Uterus (tissue), 3 donors: ENCODE measurements at regions not wholly inside any gene's neighbourhood (a gene's known extent, or its start where the extent isn't known, plus 50 kb on each side); places are given as distances from the start of the nearest gene placed in this dataset.

Source experiments
- DNase-seq, 2 donors: peaks; one replicate each; pipeline ENCODE4 v3.0.0-alpha.2; 2019 to 2020
- H3K27ac ChIP-seq, 2 donors: fragments of 200-600 bp; sonication (generic); 1 replicate in 1 of 2; 2 replicates in 1 of 2; pipeline ENCODE4 v1.5.1; 2016 to 2018
- H3K27me3 ChIP-seq, 2 donors: fragments of 200-600 bp; sonication (generic); one replicate each; pipeline ENCODE4 v1.5.1; 2018 to 2019; ENCODE audit warnings: control low read depth in 1 of 2
- H3K36me3 ChIP-seq, 2 donors: fragments of 200-600 bp; sonication (generic); one replicate each; pipeline ENCODE4 v1.5.1; 2019; ENCODE audit warnings: control low read depth in 1 of 2
- H3K4me1 ChIP-seq, 2 donors: fragments of 200-600 bp; sonication (generic); one replicate each; pipeline ENCODE4 v1.5.1; 2018 to 2019; ENCODE audit warnings: control low read depth in 1 of 2
- H3K4me3 ChIP-seq, 2 donors: fragments of 200-600 bp; sonication (generic); 1 replicate in 1 of 2; 2 replicates in 1 of 2; pipeline ENCODE4 v1.5.1; 2018 to 2019; ENCODE audit warnings: mild to moderate bottlenecking in 1 of 2
- H3K9me3 ChIP-seq, 2 donors: fragments of 200-600 bp; sonication (generic); one replicate each; pipeline ENCODE4 v1.5.1; 2019; ENCODE audit warnings: control low read depth in 1 of 2
- CTCF ChIP-seq, 4 experiments: fragments of 200-600 bp in 2 of 4; fragments of 450-650 bp in 2 of 4; sonication (generic) in 2 of 4; IDR thresholded peaks; one replicate each; pipeline ENCODE4 v1.5.1; 2016 to 2019; ENCODE audit warnings: antibody characterized with exemption in 4 of 4, mild to moderate bottlenecking in 2 of 4, moderate library complexity in 1 of 4
- POLR2A ChIP-seq, 2 donors: fragments of 450-650 bp; IDR thresholded peaks; one replicate each; pipeline ENCODE4 v1.6.1; 2016; ENCODE audit warnings: antibody characterized with exemption in 2 of 2, mild to moderate bottlenecking in 1 of 2, moderate library complexity in 1 of 2
- intact Hi-C: fragments of 100-400 bp; cut with DNase I; formaldehyde crosslinking; loops from one replicate; pipeline ENCODE4 v1.15.1; 2023; ENCODE audit warnings: low total_unique reads
- donor health status: DM: yes; HTN: yes; CAD: no.

DNA sequence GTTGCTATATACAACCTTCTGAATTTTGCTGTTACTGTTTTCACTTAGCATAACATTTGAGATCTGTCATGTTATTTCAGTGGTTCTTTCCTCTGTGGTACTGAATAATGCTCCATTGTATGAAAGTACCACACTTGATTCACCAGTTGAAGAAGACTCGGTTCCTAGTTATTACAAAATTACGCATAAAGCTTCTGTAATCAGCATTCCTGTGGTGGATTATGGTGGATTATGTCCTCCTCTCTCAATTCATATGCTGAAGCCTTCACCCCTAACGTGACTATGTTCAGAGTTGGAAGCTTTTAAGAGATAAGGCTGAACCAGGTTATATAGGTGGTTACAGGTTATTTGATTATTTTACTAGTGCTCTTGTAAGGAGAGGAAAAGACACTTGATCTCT, 2143.5 kb upstream of the AGA start:
- Histone ChIP-seq H3K4me3 (no peak overlapping the region), H3K4me1 (no peaks in the 10 kb centered on the region), H3K27ac (no peak overlapping the region), H3K36me3 (no peaks in the 10 kb centered on the region), H3K27me3 (no peaks in the 10 kb centered on the region), H3K9me3 (no peaks in the 10 kb centered on the region)
- intact Hi-C loops, result no loop called here
- TF ChIP-seq CTCF (IDR thresholded peaks at IDR 0.05), result no peak
- TF ChIP-seq POLR2A (IDR thresholded peaks at IDR 0.05), result no peak
- DNase-seq, result no peak

GRCh38 chr4:179586460-179586859, 2144.2 kb upstream of the AGA start:
- intact Hi-C loops, result no loop called here
- Histone ChIP-seq H3K4me3 (no peak overlapping the region), H3K4me1 (no peaks in the 10 kb centered on the region), H3K27me3 (no peaks in the 10 kb centered on the region), H3K9me3 (no peaks in the 10 kb centered on the region), H3K27ac (no peak overlapping the region), H3K36me3 (no peaks in the 10 kb centered on the region)
- no peak for TF ChIP-seq CTCF (IDR thresholded peaks at IDR 0.05)
- TF ChIP-seq POLR2A (IDR thresholded peaks at IDR 0.05), result no peak
- DNase-seq, result no peak

DNA sequence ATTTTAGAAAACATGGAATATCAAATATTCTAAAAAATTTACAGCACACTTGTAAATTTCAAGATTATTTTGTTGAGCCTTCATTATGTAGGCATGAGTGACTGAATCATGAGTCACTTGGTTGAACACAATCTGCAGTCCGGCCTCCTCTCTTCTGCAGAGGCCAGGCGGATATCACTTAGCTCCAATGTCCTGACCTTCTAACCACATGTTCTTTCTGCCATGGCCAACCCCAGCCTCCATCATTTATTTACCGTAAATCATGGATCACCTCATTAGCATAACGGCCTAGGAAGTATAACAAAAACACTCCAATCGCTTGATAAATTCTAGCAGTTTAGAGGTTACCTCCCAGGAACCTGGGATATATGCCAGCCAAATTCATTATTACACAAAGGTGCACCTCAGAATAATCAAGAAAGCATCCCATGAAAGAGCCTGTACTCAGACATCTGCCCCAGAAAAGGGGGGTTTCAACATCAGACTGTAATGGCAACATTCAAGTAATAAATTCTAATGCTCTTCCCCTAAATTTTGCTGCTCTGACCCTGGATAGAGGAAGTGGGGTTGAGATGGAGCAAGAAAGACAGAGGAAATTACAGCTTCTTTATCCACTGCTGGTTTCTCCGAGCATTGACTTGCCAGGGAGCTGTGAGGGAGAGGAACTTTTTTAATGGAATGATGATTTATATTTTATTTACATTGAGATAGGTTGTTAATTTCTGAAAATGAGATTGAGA, 2153.6 kb upstream of the AGA start:
- intact Hi-C loops, result no loop called here
- no peak for TF ChIP-seq POLR2A (IDR thresholded peaks at IDR 0.05)
- no peak for TF ChIP-seq CTCF (IDR thresholded peaks at IDR 0.05)
- no peaks in the 10 kb centered on the region for H3K36me3 ChIP-seq
- no peaks in the 10 kb centered on the region for H3K27me3 ChIP-seq
- H3K4me3 ChIP-seq, result no peak overlapping the region
- no peaks in the 10 kb centered on the region for H3K9me3 ChIP-seq
- no peak for DNase-seq
- no peaks in the 10 kb centered on the region for H3K4me1 ChIP-seq
- H3K27ac ChIP-seq, result no peak overlapping the region

DNA sequence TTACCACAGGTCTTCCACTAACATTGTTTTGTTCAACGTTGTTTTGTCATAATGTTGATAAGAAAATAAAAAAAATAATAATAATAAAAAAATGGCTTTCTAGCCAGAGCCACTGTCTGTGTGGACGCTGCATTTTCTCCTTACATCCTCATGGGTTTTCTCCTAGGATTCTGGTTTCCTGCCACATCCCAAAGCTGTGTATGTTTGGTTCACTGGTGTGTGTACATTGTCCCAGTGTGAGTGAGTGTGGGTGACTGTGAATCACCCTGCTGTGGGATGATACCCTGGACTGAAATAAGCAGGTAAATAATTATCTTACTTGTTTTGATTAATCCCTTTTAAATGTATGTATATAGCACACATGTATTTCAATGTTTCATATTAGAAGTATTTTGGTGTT, 2154.4 kb upstream of the AGA start:
- TF ChIP-seq POLR2A (IDR thresholded peaks at IDR 0.05) (no peak), CTCF (IDR thresholded peaks at IDR 0.05) (no peak)
- DNase-seq, result no peak
- Histone ChIP-seq H3K4me3 (no peak overlapping the region), H3K36me3 (no peaks in the 10 kb centered on the region), H3K9me3 (no peaks in the 10 kb centered on the region), H3K4me1 (no peaks in the 10 kb centered on the region), H3K27me3 (no peaks in the 10 kb centered on the region), H3K27ac (no peak overlapping the region)
- intact Hi-C loops, result no loop called here

DNA sequence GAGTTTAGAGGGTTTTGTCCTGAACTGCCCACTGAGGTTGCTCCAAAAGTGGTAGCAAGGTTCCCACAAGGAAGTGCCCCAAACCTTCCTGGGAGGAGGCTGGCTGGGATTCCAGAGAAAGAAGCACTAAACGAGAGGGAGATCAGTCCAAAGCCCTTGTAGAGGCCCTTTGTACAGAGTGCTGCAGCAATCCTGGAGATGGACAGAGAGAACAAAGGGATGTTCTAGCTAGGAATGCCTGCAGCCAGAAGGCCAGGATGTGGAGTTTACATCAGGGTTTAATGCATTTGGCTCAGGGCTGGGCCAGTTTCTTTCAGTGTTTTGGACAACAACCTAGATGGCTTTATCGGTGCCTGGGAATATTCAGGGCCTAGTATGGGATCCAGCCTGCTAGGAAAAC, 2155.1 kb upstream of the AGA start:
- H3K36me3 ChIP-seq, result no peaks in the 10 kb centered on the region
- H3K9me3 ChIP-seq, result no peaks in the 10 kb centered on the region
- no peak for TF ChIP-seq POLR2A (IDR thresholded peaks at IDR 0.05)
- no peak for TF ChIP-seq CTCF (IDR thresholded peaks at IDR 0.05)
- intact Hi-C loops, result no loop called here
- H3K27ac ChIP-seq, result no peak overlapping the region
- H3K27me3 ChIP-seq, result no peaks in the 10 kb centered on the region
- H3K4me3 ChIP-seq, result no peak overlapping the region
- DNase-seq, result no peak
- no peaks in the 10 kb centered on the region for H3K4me1 ChIP-seq
